ENCODE measurements at regions not wholly inside any gene's neighbourhood (a gene's known extent, or its start where the extent isn't known, plus 50 kb on each side); places are given as distances from the start of the nearest gene placed in this dataset.

DNA sequence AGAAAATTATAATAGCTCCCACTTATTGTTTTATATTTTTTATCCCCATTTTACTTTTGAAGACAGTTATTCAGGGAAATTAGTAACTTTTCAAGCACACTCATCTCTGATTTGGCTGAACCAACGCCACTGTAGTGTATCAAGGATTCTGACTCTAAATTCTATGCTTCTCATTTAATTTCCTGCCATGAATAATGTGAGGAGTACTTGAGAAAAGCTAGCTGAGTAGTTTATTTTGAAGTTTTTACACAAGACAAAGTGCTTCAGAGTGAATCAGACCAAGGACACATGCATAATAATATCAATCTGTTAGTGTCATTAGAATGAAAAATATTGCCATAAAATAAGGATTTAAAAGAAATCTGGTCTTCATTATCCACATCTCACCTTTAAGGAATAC, 329.9 kb downstream of the SLITRK6 start:
- Mint-ChIP-seq H3K36me3 (no peaks in the 10 kb centered on the region), H3K27me3 (ENCODE audit: low read depth) (no peaks in the 10 kb centered on the region), H3K27ac (no peak overlapping the region), H3K4me1 (no peaks in the 10 kb centered on the region), H3K4me3 (no peak overlapping the region), H3K9me3 (no peaks in the 10 kb centered on the region)
- ChIA-PET POLR2A (interaction anchor here (0.6 kb wide), 1 partner anchor 523 kb away, joined by 3 read pairs; no protein-coding TSS in a partner anchor), CTCF (no interaction called here)
- DNase-seq (ENCODE audit: low spot score), result no peak
- no peak for ATAC-seq
- TF ChIP-seq GRHL2 (CRISPR knock-in tag; IDR thresholded peaks at IDR 0.05; ENCODE audit: insufficient replicate concordance, severe bottlenecking), result no peak
- no peak for TF ChIP-seq ESRRA (CRISPR knock-in tag; IDR thresholded peaks at IDR 0.05; ENCODE audit: borderline replicate concordance)
- TF ChIP-seq TCF7 (CRISPR knock-in tag; IDR thresholded peaks at IDR 0.05; ENCODE audit: low read depth), result no peak
- TF ChIP-seq, protein P1, sequence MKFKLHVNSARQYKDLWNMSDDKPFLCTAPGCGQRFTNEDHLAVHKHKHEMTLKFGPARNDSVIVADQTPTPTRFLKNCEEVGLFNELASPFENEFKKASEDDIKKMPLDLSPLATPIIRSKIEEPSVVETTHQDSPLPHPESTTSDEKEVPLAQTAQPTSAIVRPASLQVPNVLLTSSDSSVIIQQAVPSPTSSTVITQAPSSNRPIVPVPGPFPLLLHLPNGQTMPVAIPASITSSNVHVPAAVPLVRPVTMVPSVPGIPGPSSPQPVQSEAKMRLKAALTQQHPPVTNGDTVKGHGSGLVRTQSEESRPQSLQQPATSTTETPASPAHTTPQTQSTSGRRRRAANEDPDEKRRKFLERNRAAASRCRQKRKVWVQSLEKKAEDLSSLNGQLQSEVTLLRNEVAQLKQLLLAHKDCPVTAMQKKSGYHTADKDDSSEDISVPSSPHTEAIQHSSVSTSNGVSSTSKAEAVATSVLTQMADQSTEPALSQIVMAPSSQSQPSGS (CRISPR knock-in tag; IDR thresholded peaks at IDR 0.05; ENCODE audit: borderline replicate concordance, low read depth), result no peak
- TF ChIP-seq, protein P2, sequence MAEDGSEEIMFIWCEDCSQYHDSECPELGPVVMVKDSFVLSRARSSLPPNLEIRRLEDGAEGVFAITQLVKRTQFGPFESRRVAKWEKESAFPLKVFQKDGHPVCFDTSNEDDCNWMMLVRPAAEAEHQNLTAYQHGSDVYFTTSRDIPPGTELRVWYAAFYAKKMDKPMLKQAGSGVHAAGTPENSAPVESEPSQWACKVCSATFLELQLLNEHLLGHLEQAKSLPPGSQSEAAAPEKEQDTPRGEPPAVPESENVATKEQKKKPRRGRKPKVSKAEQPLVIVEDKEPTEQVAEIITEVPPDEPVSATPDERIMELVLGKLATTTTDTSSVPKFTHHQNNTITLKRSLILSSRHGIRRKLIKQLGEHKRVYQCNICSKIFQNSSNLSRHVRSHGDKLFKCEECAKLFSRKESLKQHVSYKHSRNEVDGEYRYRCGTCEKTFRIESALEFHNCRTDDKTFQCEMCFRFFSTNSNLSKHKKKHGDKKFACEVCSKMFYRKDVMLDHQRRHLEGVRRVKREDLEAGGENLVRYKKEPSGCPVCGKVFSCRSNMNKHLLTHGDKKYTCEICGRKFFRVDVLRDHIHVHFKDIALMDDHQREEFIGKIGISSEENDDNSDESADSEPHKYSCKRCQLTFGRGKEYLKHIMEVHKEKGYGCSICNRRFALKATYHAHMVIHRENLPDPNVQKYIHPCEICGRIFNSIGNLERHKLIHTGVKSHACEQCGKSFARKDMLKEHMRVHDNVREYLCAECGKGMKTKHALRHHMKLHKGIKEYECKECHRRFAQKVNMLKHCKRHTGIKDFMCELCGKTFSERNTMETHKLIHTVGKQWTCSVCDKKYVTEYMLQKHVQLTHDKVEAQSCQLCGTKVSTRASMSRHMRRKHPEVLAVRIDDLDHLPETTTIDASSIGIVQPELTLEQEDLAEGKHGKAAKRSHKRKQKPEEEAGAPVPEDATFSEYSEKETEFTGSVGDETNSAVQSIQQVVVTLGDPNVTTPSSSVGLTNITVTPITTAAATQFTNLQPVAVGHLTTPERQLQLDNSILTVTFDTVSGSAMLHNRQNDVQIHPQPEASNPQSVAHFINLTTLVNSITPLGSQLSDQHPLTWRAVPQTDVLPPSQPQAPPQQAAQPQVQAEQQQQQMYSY (CRISPR knock-in tag; IDR thresholded peaks at IDR 0.05), result no peak
- TF ChIP-seq RORB (CRISPR knock-in tag; IDR thresholded peaks at IDR 0.05), result no peak
- TF ChIP-seq, protein P3, sequence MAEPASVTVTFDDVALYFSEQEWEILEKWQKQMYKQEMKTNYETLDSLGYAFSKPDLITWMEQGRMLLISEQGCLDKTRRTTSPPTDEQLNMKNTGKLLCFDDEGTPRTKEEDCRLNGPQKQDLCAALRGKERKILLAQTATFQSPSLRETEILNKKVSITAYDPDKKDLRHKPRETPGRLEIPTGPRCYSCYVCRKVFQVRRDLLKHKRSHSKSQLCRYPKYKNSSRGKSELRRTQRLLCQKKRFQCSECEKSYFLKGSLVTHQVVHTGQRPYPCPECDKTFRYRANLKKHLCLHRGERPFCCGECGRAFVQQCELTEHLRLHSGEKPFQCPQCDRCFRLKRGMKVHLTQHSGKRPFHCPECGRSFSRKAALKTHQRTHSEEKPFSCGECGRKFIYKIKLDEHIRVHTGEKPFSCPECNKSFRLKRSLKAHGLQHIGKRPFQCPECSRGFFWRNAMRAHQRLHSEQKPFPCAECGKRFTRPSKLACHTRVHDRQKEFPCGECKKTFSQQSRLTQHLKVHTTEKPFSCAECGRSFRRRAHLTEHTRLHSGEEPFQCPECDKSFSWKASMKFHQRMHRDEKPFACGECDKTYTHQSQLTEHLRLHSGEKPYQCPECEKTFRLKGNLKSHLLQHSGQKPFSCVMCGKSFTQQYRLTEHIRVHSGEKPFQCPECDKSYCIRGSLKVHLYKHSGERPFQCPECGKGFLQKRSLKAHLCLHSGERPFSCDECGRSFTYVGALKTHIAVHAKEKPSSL (CRISPR knock-in tag; conservative IDR thresholded peaks at IDR 0.05), result no peak
- TF ChIP-seq, protein P4, sequence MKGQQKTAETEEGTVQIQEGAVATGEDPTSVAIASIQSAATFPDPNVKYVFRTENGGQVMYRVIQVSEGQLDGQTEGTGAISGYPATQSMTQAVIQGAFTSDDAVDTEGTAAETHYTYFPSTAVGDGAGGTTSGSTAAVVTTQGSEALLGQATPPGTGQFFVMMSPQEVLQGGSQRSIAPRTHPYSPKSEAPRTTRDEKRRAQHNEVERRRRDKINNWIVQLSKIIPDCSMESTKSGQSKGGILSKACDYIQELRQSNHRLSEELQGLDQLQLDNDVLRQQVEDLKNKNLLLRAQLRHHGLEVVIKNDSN (CRISPR knock-in tag; IDR thresholded peaks at IDR 0.05), result no peak
- TF ChIP-seq CREM (CRISPR knock-in tag; IDR thresholded peaks at IDR 0.05), result no peak
- TF ChIP-seq ZBTB21 (CRISPR knock-in tag; IDR thresholded peaks at IDR 0.05; ENCODE audit: borderline replicate concordance), result no peak
- no peak for TF ChIP-seq NR2C2 (CRISPR knock-in tag; IDR thresholded peaks at IDR 0.05)
- no peak for TF ChIP-seq NFYB (CRISPR knock-in tag; conservative IDR thresholded peaks at IDR 0.05; ENCODE audit: low read depth)
- no peak for TF ChIP-seq PRRX2 (CRISPR knock-in tag; IDR thresholded peaks at IDR 0.05)
- TF ChIP-seq, protein P5, sequence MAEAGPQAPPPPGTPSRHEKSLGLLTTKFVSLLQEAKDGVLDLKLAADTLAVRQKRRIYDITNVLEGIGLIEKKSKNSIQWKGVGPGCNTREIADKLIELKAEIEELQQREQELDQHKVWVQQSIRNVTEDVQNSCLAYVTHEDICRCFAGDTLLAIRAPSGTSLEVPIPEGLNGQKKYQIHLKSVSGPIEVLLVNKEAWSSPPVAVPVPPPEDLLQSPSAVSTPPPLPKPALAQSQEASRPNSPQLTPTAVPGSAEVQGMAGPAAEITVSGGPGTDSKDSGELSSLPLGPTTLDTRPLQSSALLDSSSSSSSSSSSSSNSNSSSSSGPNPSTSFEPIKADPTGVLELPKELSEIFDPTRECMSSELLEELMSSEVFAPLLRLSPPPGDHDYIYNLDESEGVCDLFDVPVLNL (CRISPR knock-in tag; IDR thresholded peaks at IDR 0.05; ENCODE audit: borderline replicate concordance, low read depth), result no peak
- TF ChIP-seq NFATC4 (CRISPR knock-in tag; IDR thresholded peaks at IDR 0.05), result no peak
- TF ChIP-seq, protein P6, sequence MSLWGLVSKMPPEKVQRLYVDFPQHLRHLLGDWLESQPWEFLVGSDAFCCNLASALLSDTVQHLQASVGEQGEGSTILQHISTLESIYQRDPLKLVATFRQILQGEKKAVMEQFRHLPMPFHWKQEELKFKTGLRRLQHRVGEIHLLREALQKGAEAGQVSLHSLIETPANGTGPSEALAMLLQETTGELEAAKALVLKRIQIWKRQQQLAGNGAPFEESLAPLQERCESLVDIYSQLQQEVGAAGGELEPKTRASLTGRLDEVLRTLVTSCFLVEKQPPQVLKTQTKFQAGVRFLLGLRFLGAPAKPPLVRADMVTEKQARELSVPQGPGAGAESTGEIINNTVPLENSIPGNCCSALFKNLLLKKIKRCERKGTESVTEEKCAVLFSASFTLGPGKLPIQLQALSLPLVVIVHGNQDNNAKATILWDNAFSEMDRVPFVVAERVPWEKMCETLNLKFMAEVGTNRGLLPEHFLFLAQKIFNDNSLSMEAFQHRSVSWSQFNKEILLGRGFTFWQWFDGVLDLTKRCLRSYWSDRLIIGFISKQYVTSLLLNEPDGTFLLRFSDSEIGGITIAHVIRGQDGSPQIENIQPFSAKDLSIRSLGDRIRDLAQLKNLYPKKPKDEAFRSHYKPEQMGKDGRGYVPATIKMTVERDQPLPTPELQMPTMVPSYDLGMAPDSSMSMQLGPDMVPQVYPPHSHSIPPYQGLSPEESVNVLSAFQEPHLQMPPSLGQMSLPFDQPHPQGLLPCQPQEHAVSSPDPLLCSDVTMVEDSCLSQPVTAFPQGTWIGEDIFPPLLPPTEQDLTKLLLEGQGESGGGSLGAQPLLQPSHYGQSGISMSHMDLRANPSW (CRISPR knock-in tag; conservative IDR thresholded peaks at IDR 0.05; ENCODE audit: low read depth), result no peak
- no peak for TF ChIP-seq CREB1 (CRISPR knock-in tag; IDR thresholded peaks at IDR 0.05)
- no peak for TF ChIP-seq SMAD3 (CRISPR knock-in tag; IDR thresholded peaks at IDR 0.05; ENCODE audit: borderline replicate concordance)
- TF ChIP-seq, protein P7, sequence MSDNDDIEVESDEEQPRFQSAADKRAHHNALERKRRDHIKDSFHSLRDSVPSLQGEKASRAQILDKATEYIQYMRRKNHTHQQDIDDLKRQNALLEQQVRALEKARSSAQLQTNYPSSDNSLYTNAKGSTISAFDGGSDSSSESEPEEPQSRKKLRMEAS (CRISPR knock-in tag; IDR thresholded peaks at IDR 0.05), result no peak
